ENCODE measurements at regions not wholly inside any gene's neighbourhood (a gene's known extent, or its start where the extent isn't known, plus 50 kb on each side); places are given as distances from the start of the nearest gene placed in this dataset.
A peak's percentile ranks its signal among the peaks of the same experiment; 100 is the strongest.
"Not testable (repeated sequence)": the region's sequence is repeated elsewhere in the genome, so short reads cannot be mapped to it uniquely, and the experiment has no call there.

- TF ChIP-seq CTCF (IDR thresholded peaks at IDR 0.05; ENCODE audit: insufficient read depth, low read length, poor library complexity, severe bottlenecking): no peak
- H3K36me3 ChIP-seq (ENCODE audit: control insufficient read depth, insufficient read depth, low read length): no peaks in the 10 kb centered on the region
- DNase-seq (ENCODE audit: extremely low read depth, insufficient read length): no peak
- no peak overlapping the region for H3K4me3 ChIP-seq (replicated peaks; ENCODE audit: low read depth, low read length)
- no peaks in the 10 kb centered on the region for H3K27me3 ChIP-seq (replicated peaks; ENCODE audit: control insufficient read depth, insufficient read depth, low read length)
Observed at GRCh38 chr13:61575973-61576372, 160.3 kb upstream of the PCDH20 start.

DNA sequence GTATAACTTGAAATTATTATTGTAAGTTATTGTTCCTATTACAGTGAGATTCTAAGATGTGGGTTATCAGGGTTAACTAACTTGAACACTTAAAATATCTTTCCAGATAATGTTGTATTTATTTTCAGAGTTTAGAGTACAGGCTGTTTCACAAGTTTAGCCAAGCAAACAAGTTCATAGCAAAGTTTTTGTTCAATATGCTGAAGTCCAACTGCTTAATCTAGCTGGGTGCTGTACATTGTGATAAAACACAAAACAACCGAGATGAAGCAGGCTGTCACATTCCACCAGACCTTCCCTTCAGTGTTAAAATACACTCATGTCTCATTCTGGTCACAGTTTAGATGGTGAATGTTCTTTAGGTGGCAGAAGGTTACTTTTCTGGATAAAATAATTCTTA, 148.0 kb upstream of the PCDH20 start:
- no peak for TF ChIP-seq CTCF (IDR thresholded peaks at IDR 0.05; ENCODE audit: insufficient read depth, low read length, poor library complexity, severe bottlenecking)
- DNase-seq (ENCODE audit: extremely low read depth, insufficient read length): no peak
- no peaks in the 10 kb centered on the region for H3K27me3 ChIP-seq (replicated peaks; ENCODE audit: control insufficient read depth, insufficient read depth, low read length)

DNA sequence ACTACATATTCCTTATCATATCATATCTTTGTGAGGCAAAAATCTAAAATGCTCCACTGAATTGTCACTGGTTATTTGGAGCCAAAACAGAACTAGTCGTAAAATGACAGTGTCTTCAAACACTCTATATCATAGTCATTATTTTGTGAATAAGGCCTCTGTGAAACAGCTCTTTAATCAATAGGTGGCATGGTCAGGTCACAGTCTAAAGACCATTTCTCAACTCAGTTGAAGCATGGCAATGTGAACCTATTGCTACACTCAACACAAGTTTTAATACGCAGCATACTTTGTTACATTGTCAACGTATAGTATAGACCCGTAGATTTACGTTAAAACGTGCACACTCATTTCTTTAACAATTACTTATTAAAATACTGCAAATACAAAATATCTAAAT, 131.3 kb upstream of the PCDH20 start:
- DNase-seq (ENCODE audit: extremely low read depth, insufficient read length): no peak
- H3K4me3 ChIP-seq (replicated peaks; ENCODE audit: low read depth, low read length): no peak overlapping the region
- no peak for TF ChIP-seq CTCF (IDR thresholded peaks at IDR 0.05; ENCODE audit: insufficient read depth, low read length, poor library complexity, severe bottlenecking)
- no peaks in the 10 kb centered on the region for H3K36me3 ChIP-seq (ENCODE audit: control insufficient read depth, insufficient read depth, low read length)
- no peaks in the 10 kb centered on the region for H3K27me3 ChIP-seq (replicated peaks; ENCODE audit: control insufficient read depth, insufficient read depth, low read length)

More for the DNA sequence above, 148.0 kb upstream of the PCDH20 start:
- Histone ChIP-seq H3K4me3 (replicated peaks; ENCODE audit: low read depth, low read length) (no peak overlapping the region), H3K36me3 (ENCODE audit: control insufficient read depth, insufficient read depth, low read length) (no peaks in the 10 kb centered on the region)

- TF ChIP-seq CTCF (IDR thresholded peaks at IDR 0.05; ENCODE audit: insufficient read depth, low read length, poor library complexity, severe bottlenecking): no peak
- no peak for DNase-seq (ENCODE audit: extremely low read depth, insufficient read length)
- H3K27me3 ChIP-seq (replicated peaks; ENCODE audit: control insufficient read depth, insufficient read depth, low read length): no peaks in the 10 kb centered on the region
Observed at GRCh38 chr13:61546413-61546812, 130.8 kb upstream of the PCDH20 start.

GRCh38 chr13:61536433-61536832, 120.8 kb upstream of the PCDH20 start:
- Histone ChIP-seq H3K36me3 (ENCODE audit: control insufficient read depth, insufficient read depth, low read length) (no peaks in the 10 kb centered on the region), H3K4me3 (replicated peaks; ENCODE audit: low read depth, low read length) (no peak overlapping the region), H3K27me3 (replicated peaks; ENCODE audit: control insufficient read depth, insufficient read depth, low read length) (no peaks in the 10 kb centered on the region)
- no peak for DNase-seq (ENCODE audit: extremely low read depth, insufficient read length)
- no peak for TF ChIP-seq CTCF (IDR thresholded peaks at IDR 0.05; ENCODE audit: insufficient read depth, low read length, poor library complexity, severe bottlenecking)

More at GRCh38 chr13:61546413-61546812, 130.8 kb upstream of the PCDH20 start:
- no peaks in the 10 kb centered on the region for H3K36me3 ChIP-seq (ENCODE audit: control insufficient read depth, insufficient read depth, low read length)
- no peak overlapping the region for H3K4me3 ChIP-seq (replicated peaks; ENCODE audit: low read depth, low read length)

- peak; percentile 1 for DNase-seq (ENCODE audit: extremely low read depth, insufficient read length)
- H3K36me3 ChIP-seq (ENCODE audit: control insufficient read depth, insufficient read depth, low read length): no peaks in the 10 kb centered on the region
- H3K4me3 ChIP-seq (replicated peaks; ENCODE audit: low read depth, low read length): no peak overlapping the region
- no peak for TF ChIP-seq CTCF (IDR thresholded peaks at IDR 0.05; ENCODE audit: insufficient read depth, low read length, poor library complexity, severe bottlenecking)
- H3K27me3 ChIP-seq (replicated peaks; ENCODE audit: control insufficient read depth, insufficient read depth, low read length): no peaks in the 10 kb centered on the region
Observed at GRCh38 chr13:61531383-61532065, 115.9 kb upstream of the PCDH20 start.

GRCh38 chr13:61519214-61519613, 103.6 kb upstream of the PCDH20 start:
- DNase-seq (ENCODE audit: extremely low read depth, insufficient read length); H3K4me3 ChIP-seq (replicated peaks; ENCODE audit: low read depth, low read length); H3K27me3 ChIP-seq (replicated peaks; ENCODE audit: control insufficient read depth, insufficient read depth, low read length); H3K36me3 ChIP-seq (ENCODE audit: control insufficient read depth, insufficient read depth, low read length): not testable (repeated sequence)
